DND-41 (cell line): ENCODE measurements at regions not wholly inside any gene's neighbourhood (a gene's known extent, or its start where the extent isn't known, plus 50 kb on each side); places are given as distances from the start of the nearest gene placed in this dataset.

Experiments used
- ATAC-seq: fragments of 200-7000 bp; cut with Tn5 transposase; 3 replicates; pipeline ENCODE4 v1.9.1; 2021; ENCODE audit warnings: low read depth; ENCODE audit not compliant: insufficient read depth
- DNase-seq: peaks from one replicate; pipeline ENCODE4 v3.0.0-alpha.2; 2020
- H2AFZ ChIP-seq: 2 replicates; pipeline ENCODE4 v1.6.0; 2012; ENCODE audit warnings: low read depth, low read length
- H3K27ac ChIP-seq: 2 replicates; pipeline ENCODE4 v1.5.1; 2012; ENCODE audit warnings: low read length, inconsistent platforms
- H3K27me3 ChIP-seq: fragments of 200-600 bp; sonication (generic); 2 replicates; pipeline ENCODE4 v1.6.0; 2012; ENCODE audit warnings: low read length, mild to moderate bottlenecking, inconsistent platforms; ENCODE audit not compliant: insufficient read depth, poor library complexity
- H3K36me3 ChIP-seq: 2 replicates; pipeline ENCODE4 v1.5.1; 2012; ENCODE audit warnings: low read length, inconsistent platforms; ENCODE audit not compliant: insufficient read depth
- H3K4me1 ChIP-seq: 2 replicates; pipeline ENCODE4 v1.5.1; 2012; ENCODE audit warnings: mild to moderate bottlenecking, low read length; ENCODE audit not compliant: insufficient read depth
- H3K4me2 ChIP-seq: 2 replicates; pipeline ENCODE4 v1.6.0; 2012; ENCODE audit warnings: mild to moderate bottlenecking, moderate library complexity, low read length, inconsistent platforms; ENCODE audit not compliant: insufficient read depth
- H3K4me3 ChIP-seq, 2 experiments: fragments of 200-600 bp in 1 of 2; shearing (Covaris generic) in 1 of 2; 2 replicates each; pipeline ENCODE4 v1.5.1; 2012 to 2016; ENCODE audit warnings: inconsistent platforms in 2 of 2, low read length in 2 of 2, mild to moderate bottlenecking in 2 of 2, low read depth in 1 of 2, moderate library complexity in 1 of 2
- H3K79me2 ChIP-seq: 2 replicates; pipeline ENCODE4 v1.6.0; 2012; ENCODE audit warnings: low read length, inconsistent platforms; ENCODE audit not compliant: insufficient read depth
- H3K9ac ChIP-seq: 2 replicates; pipeline ENCODE4 v1.6.0; 2012; ENCODE audit warnings: low read depth, mild to moderate bottlenecking, inconsistent platforms, low read length, moderate library complexity
- H3K9me3 ChIP-seq: 2 replicates; pipeline ENCODE4 v1.5.1; 2012; ENCODE audit warnings: low read length, moderate library complexity, mild to moderate bottlenecking, inconsistent platforms; ENCODE audit not compliant: insufficient read depth, severe bottlenecking
- H4K20me1 ChIP-seq: 2 replicates; pipeline ENCODE4 v1.6.0; 2012; ENCODE audit warnings: low read length; ENCODE audit not compliant: insufficient read depth
- CTCF ChIP-seq: IDR thresholded peaks from 2 replicates; pipeline ENCODE4 v1.5.1; 2012; ENCODE audit warnings: borderline replicate concordance, low read length, moderate library complexity, mild to moderate bottlenecking; ENCODE audit not compliant: poor library complexity, severe bottlenecking; ENCODE audit errors: extremely low read depth
- EZH2 ChIP-seq: IDR thresholded peaks from 3 replicates; pipeline ENCODE4 v1.6.1; 2012; ENCODE audit warnings: borderline replicate concordance, low read depth, mild to moderate bottlenecking, moderate library complexity, low read length, inconsistent platforms; ENCODE audit not compliant: severe bottlenecking

GRCh38 chr11:92071660-92072059, 153.0 kb upstream of the FAT3 start:
- ATAC-seq, result no peak

DNA sequence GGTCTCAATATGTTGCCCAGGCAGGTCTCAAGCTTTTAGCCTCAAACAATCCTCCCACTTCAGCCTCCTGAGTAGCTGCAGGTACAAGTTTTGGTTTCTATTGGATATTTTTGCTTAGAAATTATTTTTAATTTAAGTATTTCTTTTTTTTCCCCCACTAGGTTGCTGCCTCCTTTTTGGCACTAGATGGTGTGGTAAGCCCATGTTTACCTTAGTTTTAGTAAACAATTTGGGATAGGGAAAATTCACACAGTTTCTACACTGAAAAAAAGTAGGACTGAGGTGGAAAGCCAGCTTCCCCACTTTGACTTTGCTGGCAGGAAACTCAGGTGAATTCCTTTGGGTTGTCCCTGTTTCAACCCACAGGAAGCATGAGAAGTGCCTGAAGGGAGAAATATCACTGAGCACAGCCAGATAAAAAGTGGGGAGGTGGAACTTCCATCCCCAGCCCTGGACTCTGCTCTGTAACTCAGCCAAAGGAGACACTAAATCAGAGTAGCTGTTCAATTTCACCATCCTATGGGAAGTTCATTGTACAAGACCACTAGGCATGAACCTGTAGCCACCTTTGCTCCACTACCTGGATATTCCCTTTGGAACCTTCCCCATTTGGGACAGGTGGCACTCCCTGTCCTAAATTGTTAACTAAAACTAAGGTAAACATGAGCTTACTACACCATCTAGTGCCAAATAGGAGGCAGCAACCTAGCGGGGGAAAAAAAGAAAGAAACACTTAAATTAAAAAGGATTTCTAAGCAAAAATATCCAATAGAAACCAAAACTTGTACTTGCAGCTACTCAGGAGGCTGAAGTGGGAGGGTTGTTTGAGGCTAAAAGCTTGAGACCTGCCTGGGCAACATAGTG, 154.4 kb upstream of the FAT3 start:
- no peaks in the 10 kb centered on the region for H3K4me1 ChIP-seq
- TF ChIP-seq CTCF, result no peak
- no peak for TF ChIP-seq EZH2
- H3K36me3 ChIP-seq, result no peaks in the 10 kb centered on the region
- no peak overlapping the region for H2AFZ ChIP-seq
- DNase-seq (no peak), ATAC-seq (no peak)
- no peak overlapping the region for H3K27ac ChIP-seq
- H3K27me3 ChIP-seq, result no peaks in the 10 kb centered on the region
- H3K4me2 ChIP-seq, result no peak overlapping the region
- no peaks in the 10 kb centered on the region for H3K79me2 ChIP-seq
- H3K9ac ChIP-seq, result no peak overlapping the region
- no peaks in the 10 kb centered on the region for H4K20me1 ChIP-seq
- no peaks in the 10 kb centered on the region for H3K9me3 ChIP-seq
- H3K4me3 ChIP-seq, result no peak overlapping the region

More at GRCh38 chr11:92071660-92072059, 153.0 kb upstream of the FAT3 start:
- H4K20me1 ChIP-seq, result no peaks in the 10 kb centered on the region
- no peak overlapping the region for H3K9ac ChIP-seq
- no peak for DNase-seq
- H3K36me3 ChIP-seq, result no peaks in the 10 kb centered on the region
- H3K4me3 ChIP-seq, result no peak overlapping the region
- no peaks in the 10 kb centered on the region for H3K9me3 ChIP-seq
- H3K79me2 ChIP-seq, result no peaks in the 10 kb centered on the region
- no peaks in the 10 kb centered on the region for H3K27me3 ChIP-seq
- no peak overlapping the region for H2AFZ ChIP-seq
- no peak overlapping the region for H3K27ac ChIP-seq
- H3K4me2 ChIP-seq, result no peak overlapping the region
- TF ChIP-seq EZH2 (no peak), CTCF (no peak)
- H3K4me1 ChIP-seq, result no peaks in the 10 kb centered on the region

DNA sequence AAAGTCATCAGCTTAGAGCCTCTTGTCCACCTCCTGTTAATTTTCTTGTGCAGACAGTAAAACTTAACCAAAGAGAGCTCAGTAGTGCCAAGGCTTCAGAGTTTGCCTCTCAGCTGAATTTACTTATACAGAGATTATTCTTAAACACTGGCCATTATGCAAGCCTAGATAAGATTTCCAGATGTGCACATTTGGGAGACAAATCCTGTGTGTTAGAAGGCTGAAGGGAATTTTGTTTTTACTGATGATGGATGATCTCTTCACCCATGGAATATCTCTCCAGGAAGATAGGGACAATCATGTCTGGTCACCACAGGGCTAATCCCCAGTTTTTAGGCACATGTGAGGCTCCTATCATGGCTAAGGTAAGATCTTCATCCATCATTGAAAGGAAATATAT, 157.6 kb upstream of the FAT3 start:
- TF ChIP-seq EZH2 (no peak), CTCF (no peak)
- H3K27me3 ChIP-seq, result no peaks in the 10 kb centered on the region
- no peaks in the 10 kb centered on the region for H3K36me3 ChIP-seq
- no peak overlapping the region for H2AFZ ChIP-seq
- ATAC-seq (no peak), DNase-seq (no peak)
- H3K79me2 ChIP-seq, result no peaks in the 10 kb centered on the region
- no peaks in the 10 kb centered on the region for H3K9me3 ChIP-seq
- no peak overlapping the region for H3K4me3 ChIP-seq
- H3K4me2 ChIP-seq, result no peak overlapping the region
- H4K20me1 ChIP-seq, result no peaks in the 10 kb centered on the region
- no peak overlapping the region for H3K9ac ChIP-seq
- H3K27ac ChIP-seq, result no peak overlapping the region
- no peaks in the 10 kb centered on the region for H3K4me1 ChIP-seq
